Activated CD4-positive, alpha-beta T cell treated with anti-CD3 and anti-CD28 coated beads, Interleukin-2, amount 10 ng/mL, durations not matched to agents 24 days and 14 days (primary cell): ENCODE measurements at regions not wholly inside any gene's neighbourhood (a gene's known extent, or its start where the extent isn't known, plus 50 kb on each side); places are given as distances from the start of the nearest gene placed in this dataset.
"Not testable (repeated sequence)": the region's sequence is repeated elsewhere in the genome, so short reads cannot be mapped to it uniquely, and the experiment has no call there.

Experiments used
- DNase-seq: peaks from one replicate; pipeline ENCODE4 v3.0.0; 2022
- H3K27ac Mint-ChIP-seq: one replicate; pipeline ENCODE4 v1.8.0; 2022; ENCODE audit warnings: mild to moderate bottlenecking, mixed read lengths
- H3K27me3 Mint-ChIP-seq: one replicate; pipeline ENCODE4 v1.8.0; 2022; ENCODE audit warnings: mixed read lengths
- H3K36me3 Mint-ChIP-seq: one replicate; pipeline ENCODE4 v1.8.0; 2022; ENCODE audit warnings: low read depth, mild to moderate bottlenecking, mixed read lengths
- H3K4me1 Mint-ChIP-seq: one replicate; pipeline ENCODE4 v1.8.0; 2021; ENCODE audit warnings: mixed read lengths
- H3K4me3 Mint-ChIP-seq: one replicate; pipeline ENCODE4 v1.8.0; 2022; ENCODE audit warnings: mild to moderate bottlenecking, moderate library complexity, mixed read lengths
- H3K9me3 Mint-ChIP-seq: one replicate; pipeline ENCODE4 v1.8.0; 2021; ENCODE audit warnings: mixed read lengths
- intact Hi-C: fragments of 100-400 bp; cut with micrococcal nuclease; formaldehyde crosslinking; loops from one replicate; pipeline ENCODE4 v1.15.1; 2023

GRCh38 chr6:82525775-82526495, 162.3 kb downstream of the TPBG start:
- Mint-ChIP-seq H3K36me3 (no peaks in the 10 kb centered on the region), H3K4me3 (no peak overlapping the region), H3K27ac (no peak overlapping the region), H3K9me3 (peaks cover 5% of the 10 kb centered on the region), H3K4me1 (no peaks in the 10 kb centered on the region), H3K27me3 (no peaks in the 10 kb centered on the region)
- intact Hi-C loops = no loop called here
- no peak for DNase-seq

GRCh38 chr6:82529960-82530460, 166.4 kb downstream of the TPBG start:
- H3K4me1 Mint-ChIP-seq, H3K4me3 Mint-ChIP-seq, intact Hi-C loops, DNase-seq, H3K9me3 Mint-ChIP-seq, H3K36me3 Mint-ChIP-seq, H3K27ac Mint-ChIP-seq, H3K27me3 Mint-ChIP-seq: not testable (repeated sequence)

GRCh38 chr6:82534876-82535275, 171.3 kb downstream of the TPBG start:
- Mint-ChIP-seq H3K4me1 (no peaks in the 10 kb centered on the region), H3K9me3 (no peaks in the 10 kb centered on the region), H3K4me3 (no peak overlapping the region), H3K27me3 (no peaks in the 10 kb centered on the region), H3K36me3 (no peaks in the 10 kb centered on the region), H3K27ac (no peak overlapping the region)
- DNase-seq = no peak
- intact Hi-C loops = no loop called here

GRCh38 chr6:82549480-82549879, 185.9 kb downstream of the TPBG start:
- H3K4me3 Mint-ChIP-seq, DNase-seq, intact Hi-C loops, H3K9me3 Mint-ChIP-seq, H3K27ac Mint-ChIP-seq, H3K36me3 Mint-ChIP-seq, H3K4me1 Mint-ChIP-seq, H3K27me3 Mint-ChIP-seq: not testable (repeated sequence)

- H3K36me3 Mint-ChIP-seq, H3K9me3 Mint-ChIP-seq, H3K4me3 Mint-ChIP-seq, H3K27me3 Mint-ChIP-seq, DNase-seq, H3K27ac Mint-ChIP-seq, H3K4me1 Mint-ChIP-seq, intact Hi-C loops: not testable (repeated sequence)
Measured at GRCh38 chr6:82551311-82551710, 187.7 kb downstream of the TPBG start.

GRCh38 chr6:82551831-82552230, 188.2 kb downstream of the TPBG start:
- no peak for DNase-seq
- Mint-ChIP-seq H3K9me3 (peaks cover 3% of the 10 kb centered on the region), H3K4me1 (no peaks in the 10 kb centered on the region), H3K27ac (no peak overlapping the region), H3K4me3 (no peak overlapping the region), H3K27me3 (no peaks in the 10 kb centered on the region), H3K36me3 (no peaks in the 10 kb centered on the region)
- intact Hi-C loops = no loop called here

- Mint-ChIP-seq H3K9me3 (peaks cover 3% of the 10 kb centered on the region), H3K27me3 (no peaks in the 10 kb centered on the region), H3K4me3 (no peak overlapping the region), H3K36me3 (no peaks in the 10 kb centered on the region), H3K27ac (no peak overlapping the region), H3K4me1 (no peaks in the 10 kb centered on the region)
- no peak for DNase-seq
- intact Hi-C loops = no loop called here
Measured at GRCh38 chr6:82553863-82554531, 190.4 kb downstream of the TPBG start.

GRCh38 chr6:82554666-82555065, 191.0 kb downstream of the TPBG start:
- Mint-ChIP-seq H3K4me1 (no peaks in the 10 kb centered on the region), H3K27ac (no peak overlapping the region), H3K27me3 (no peaks in the 10 kb centered on the region), H3K9me3 (peaks cover 3% of the 10 kb centered on the region), H3K4me3 (no peak overlapping the region), H3K36me3 (no peaks in the 10 kb centered on the region)
- intact Hi-C loops = no loop called here
- no peak for DNase-seq

GRCh38 chr6:82555801-82556200, 192.2 kb downstream of the TPBG start:
- Mint-ChIP-seq H3K36me3 (no peaks in the 10 kb centered on the region), H3K9me3 (no peaks in the 10 kb centered on the region), H3K27ac (no peak overlapping the region), H3K4me1 (no peaks in the 10 kb centered on the region), H3K4me3 (no peak overlapping the region), H3K27me3 (no peaks in the 10 kb centered on the region)
- no peak for DNase-seq
- intact Hi-C loops = no loop called here

GRCh38 chr6:82558531-82558930, 194.9 kb downstream of the TPBG start:
- H3K27ac Mint-ChIP-seq, H3K9me3 Mint-ChIP-seq, H3K4me1 Mint-ChIP-seq, H3K36me3 Mint-ChIP-seq, intact Hi-C loops, H3K4me3 Mint-ChIP-seq, DNase-seq, H3K27me3 Mint-ChIP-seq: not testable (repeated sequence)

- H3K9me3 Mint-ChIP-seq = no peaks in the 10 kb centered on the region
- no peaks in the 10 kb centered on the region for H3K4me1 Mint-ChIP-seq
- no peaks in the 10 kb centered on the region for H3K27me3 Mint-ChIP-seq
- no peak for DNase-seq
- H3K27ac Mint-ChIP-seq = no peak overlapping the region
- H3K36me3 Mint-ChIP-seq = no peaks in the 10 kb centered on the region
- H3K4me3 Mint-ChIP-seq = no peak overlapping the region
- intact Hi-C loops = no loop called here
Measured at GRCh38 chr6:82567621-82568020, 204.0 kb downstream of the TPBG start.

- no peaks in the 10 kb centered on the region for H3K27me3 Mint-ChIP-seq
- no peaks in the 10 kb centered on the region for H3K9me3 Mint-ChIP-seq
- H3K4me3 Mint-ChIP-seq = no peak overlapping the region
- H3K27ac Mint-ChIP-seq = no peak overlapping the region
- intact Hi-C loops = no loop called here
- no peaks in the 10 kb centered on the region for H3K36me3 Mint-ChIP-seq
- no peaks in the 10 kb centered on the region for H3K4me1 Mint-ChIP-seq
- DNase-seq = no peak
Measured at GRCh38 chr6:82568290-82568993, 204.8 kb downstream of the TPBG start.

GRCh38 chr6:82569022-82569421, 205.4 kb downstream of the TPBG start:
- Mint-ChIP-seq H3K9me3 (no peaks in the 10 kb centered on the region), H3K36me3 (no peaks in the 10 kb centered on the region), H3K4me3 (no peak overlapping the region), H3K27ac (no peak overlapping the region), H3K27me3 (no peaks in the 10 kb centered on the region), H3K4me1 (no peaks in the 10 kb centered on the region)
- no peak for DNase-seq
- intact Hi-C loops = no loop called here

GRCh38 chr6:82570083-82570482, 206.5 kb downstream of the TPBG start:
- H3K9me3 Mint-ChIP-seq = no peaks in the 10 kb centered on the region
- H3K27ac Mint-ChIP-seq = no peak overlapping the region
- no peaks in the 10 kb centered on the region for H3K4me1 Mint-ChIP-seq
- no peaks in the 10 kb centered on the region for H3K27me3 Mint-ChIP-seq
- no peak overlapping the region for H3K4me3 Mint-ChIP-seq
- intact Hi-C loops = no loop called here
- DNase-seq = no peak
- no peaks in the 10 kb centered on the region for H3K36me3 Mint-ChIP-seq
